NCI-H460 (cell line): ENCODE measurements at regions not wholly inside any gene's neighbourhood (a gene's known extent, or its start where the extent isn't known, plus 50 kb on each side); places are given as distances from the start of the nearest gene placed in this dataset.

ENCODE experiments used
- DNase-seq: peaks from one replicate; pipeline ENCODE4 v3.0.0-alpha.2; 2016; ENCODE audit warnings: low read depth; ENCODE audit errors: extremely low read depth

DNA sequence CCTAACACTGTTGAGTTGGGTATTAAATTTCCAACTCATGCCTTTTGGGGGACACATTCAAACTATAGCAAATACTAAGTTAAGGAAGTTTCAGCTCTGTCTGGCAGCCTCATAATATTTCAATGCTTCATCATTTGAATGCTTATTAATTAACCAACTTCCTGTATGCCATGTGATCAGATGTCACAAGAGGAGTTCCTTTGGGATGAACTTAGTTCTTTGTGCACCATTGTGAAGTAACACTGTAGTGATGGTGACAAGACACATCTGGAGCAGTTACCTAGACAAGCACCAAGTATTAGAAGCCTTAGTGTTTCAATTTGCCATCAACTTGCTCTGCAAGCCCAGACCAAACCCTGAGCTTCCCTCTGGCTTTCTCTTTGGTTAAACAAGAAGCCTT is 90.7 kb upstream of the IL12B start:
- no peak for DNase-seq

DNA sequence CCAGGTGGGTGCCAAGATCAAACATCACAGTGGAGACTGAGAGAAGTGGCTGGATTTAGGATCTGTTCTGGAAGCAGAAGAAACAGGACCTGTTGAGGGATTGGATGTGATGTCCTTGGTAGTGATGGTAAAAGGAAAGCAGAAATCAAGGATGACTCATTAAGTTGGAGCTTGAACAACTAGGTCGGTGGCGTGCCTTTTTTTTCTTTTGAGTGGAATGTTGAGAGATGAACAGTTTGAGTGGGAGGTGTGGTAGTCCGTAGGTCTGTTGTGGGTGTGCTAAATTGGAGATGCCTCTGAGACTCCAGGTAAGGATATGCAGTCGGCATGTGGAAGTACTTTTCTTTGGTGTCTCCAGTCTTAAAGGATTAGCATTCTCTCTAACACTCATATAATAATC is 92.1 kb upstream of the IL12B start:
- no peak for DNase-seq

DNA sequence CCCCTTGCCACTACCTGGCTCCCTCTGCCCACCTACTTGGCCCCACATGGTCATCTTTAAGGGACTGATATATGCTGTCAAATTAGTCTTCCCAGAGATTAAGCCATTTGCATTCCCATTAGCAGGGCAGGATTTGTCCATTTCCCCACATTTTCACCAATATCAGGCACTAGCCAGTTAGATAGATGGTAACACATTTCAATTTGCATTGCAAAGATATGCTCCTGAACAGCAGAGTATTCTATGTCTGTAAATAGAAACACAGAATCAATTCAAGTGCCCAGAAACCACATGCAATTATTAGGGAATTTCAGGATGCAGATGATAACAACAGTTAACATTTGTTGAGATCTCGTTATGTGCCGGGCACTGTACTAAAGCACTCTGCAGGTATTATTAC is 92.6 kb upstream of the IL12B start:
- no peak for DNase-seq

DNA sequence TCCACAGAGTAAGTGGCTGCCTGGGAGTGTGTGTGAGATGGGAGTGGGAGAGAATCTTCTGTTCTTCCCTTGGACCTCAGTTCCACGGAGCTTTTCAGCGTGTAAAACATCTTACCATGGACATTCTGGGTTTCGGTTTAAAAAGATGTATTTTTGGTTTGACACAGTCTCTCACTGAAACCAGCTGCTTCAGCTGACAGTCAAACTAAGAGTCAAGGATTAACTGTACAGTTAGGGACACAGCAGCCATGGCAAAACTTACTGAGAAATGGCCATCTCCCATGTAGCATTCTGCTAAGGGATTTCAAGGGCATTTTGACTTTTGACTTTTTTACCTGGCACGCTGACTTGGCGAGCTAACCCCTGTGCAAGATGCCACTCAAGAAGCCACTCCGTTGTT is 93.8 kb upstream of the IL12B start:
- DNase-seq: no peak

DNA sequence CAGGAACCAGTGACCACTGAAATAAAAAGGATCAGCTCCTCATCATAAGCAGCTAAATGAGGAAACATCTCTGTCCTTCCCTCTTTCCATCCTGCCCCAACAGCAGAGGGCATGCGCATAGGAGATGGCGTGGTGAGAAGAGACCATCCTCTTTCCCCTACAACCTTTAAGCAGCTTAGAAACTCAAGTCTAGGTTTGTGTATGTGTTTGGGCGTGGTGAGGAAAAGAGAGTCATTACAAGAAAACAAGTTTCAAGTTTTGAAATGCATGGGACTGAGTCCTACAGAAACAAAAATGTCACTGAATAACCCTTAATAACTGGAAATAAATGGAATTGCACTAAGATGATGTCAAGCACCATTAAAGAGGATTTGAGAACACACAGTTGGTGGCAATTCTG is 96.4 kb upstream of the IL12B start:
- no peak for DNase-seq

DNA sequence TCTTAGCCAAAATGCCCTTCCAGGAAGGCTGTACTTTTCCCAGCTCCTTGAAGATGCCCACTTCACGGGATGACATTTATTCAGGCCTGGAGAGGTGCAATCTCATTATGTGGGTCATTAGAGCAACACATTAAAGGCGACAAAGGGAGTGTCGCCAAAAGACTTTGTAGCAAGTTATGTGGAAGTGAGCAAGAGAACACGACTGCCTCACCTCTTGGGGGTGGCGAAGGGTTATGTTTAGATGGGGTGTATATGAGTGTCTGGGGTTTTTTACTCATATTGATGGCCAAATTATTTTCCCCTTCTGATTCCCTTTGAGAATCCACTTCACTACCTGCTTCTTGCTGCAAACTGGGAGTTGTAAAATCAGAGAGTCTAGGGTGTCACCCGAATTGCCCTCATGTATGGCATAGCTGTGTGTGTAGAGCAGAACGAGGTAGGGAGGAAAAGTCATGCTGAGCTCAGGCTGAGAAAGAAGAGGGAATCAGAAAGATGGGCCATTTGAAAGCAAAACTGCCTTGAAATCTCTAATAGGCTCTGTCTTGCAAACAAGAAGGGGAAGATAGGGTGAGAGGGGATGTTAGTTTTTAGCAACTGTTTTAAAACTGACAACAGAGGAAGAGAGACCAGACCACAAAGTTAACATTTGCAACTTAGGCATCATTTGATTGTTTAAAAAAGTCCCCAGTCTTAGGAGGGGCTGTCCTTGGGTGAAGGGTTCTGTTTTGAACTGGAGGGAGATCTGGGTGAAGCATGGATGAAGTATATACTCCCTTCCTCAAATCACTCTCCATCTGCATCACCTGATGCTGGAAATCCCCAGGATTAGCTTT is 97.1 kb upstream of the IL12B start:
- no peak for DNase-seq

DNA sequence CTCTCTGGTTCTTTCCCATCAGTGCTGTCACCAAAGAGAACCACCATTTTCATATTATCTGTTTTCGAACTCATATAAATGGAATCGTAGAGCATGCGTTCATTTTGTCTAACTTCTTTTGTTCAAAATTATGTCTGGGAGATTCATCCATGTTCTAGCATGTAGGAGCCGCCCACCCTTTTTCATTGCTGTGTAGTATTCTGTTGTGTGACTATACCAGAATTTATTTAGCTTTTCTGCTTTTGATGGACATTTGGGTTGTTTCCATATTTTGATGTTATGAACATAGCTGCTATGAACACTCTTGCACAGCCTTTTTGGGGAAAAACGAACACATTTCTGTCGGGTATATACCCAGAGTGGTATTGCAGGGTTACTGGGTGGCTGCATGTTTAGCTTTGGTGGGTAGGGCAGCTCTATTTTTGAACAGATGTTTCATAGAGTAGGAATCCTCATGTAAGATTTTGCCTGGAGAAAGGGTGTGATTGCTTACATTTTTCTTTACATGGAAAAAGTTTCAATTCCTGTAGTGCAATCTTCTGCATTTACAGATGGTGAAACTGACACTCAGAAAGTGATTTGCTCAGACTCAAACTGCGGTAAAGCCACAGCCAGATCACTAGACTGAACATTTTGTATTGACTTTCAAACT is 100.2 kb upstream of the IL12B start:
- DNase-seq: no peak

DNA sequence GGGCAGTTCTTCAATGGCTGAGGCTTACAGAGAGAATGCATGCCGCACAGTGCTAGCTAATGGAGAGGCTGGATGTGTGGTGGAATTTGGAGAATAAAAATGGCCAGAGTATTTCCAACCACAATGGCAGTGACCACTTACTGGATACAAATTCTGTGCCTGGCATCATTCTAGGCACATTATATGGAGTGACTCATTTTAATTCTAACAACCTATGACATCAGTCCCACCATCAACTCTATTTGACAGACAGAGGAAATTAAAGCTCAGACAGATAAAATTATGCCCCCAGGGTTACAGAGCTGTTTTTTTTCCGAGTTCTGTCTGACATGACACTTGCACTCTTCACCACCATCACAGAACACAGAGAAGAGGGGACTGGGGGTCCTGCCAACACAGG is 105.6 kb upstream of the IL12B start:
- no peak for DNase-seq

DNA sequence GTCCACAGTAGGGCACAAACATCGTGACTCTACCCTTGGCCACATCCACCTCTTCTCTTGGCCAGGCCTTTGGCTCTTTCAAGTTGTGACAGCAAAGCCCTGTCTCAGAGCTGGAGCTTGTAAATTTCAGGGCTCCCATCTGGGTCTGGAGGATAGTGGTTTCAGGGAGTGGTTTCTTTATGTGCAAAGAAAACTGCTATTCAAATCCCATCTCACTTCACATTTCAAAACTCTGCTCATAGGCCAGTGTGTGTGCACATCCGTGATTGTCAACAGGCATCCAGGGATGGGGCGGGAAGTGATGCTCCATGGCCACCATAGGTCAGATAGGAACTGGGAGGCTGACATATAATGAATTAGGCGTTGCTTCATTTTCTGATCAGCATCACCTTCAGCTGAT is 107.8 kb upstream of the IL12B start:
- DNase-seq: no peak

DNA sequence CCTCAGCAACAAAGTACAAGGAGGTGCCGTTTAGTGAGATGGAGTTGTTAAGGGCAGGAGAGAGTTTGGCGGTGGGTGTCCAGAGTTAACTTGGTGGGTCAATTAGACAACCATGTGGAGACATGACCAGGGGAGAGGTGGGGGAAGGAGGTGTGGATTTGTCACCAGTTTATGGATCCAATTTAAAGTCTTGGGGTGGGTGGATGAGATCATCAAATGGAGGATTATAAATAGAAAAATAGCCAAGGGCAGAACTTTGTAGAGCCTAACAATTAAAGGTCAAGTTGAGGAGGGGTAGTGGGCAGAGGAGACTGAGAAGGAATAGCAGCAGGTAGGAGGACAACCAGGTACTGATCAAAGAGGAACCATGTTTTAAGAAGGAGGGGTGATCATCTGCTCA is 108.7 kb upstream of the IL12B start:
- DNase-seq: no peak

DNA sequence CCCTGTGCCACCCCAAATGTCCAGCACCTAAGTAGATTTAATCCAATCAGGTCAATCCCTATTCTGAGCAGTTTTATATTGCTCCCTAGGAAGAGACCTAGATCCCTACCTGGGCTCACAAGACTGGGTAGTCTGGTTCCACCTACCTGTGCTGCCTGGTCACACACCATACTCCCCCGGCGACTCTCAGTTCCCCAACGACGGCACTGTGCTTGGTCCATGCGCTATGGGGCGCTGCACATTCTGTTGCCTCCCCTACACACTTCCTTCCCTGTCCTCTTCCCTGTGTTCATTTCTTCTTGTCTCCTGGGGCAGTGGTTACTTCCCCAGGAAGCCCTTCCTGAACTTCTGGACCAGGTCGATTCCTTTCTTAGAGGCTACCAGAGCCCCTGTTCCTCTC is 109.9 kb upstream of the IL12B start:
- no peak for DNase-seq

DNA sequence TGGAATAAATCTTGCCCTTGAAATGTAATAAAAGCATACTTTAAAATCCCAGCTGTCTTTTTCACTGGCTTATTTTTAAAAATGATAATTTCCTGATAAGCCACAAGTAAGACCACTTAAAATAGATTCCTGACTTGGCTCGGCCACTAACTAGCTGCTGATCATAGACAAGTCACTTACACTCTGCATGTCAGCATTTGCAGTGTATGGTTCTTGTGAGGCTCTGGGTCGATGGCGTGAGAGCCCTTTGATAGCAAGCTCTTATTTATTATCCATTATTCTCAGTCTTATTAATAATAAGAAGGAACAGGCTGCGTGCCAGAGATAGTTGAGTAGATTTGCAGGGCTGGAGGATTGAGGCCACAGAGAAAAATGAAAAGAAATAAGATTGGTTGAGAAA is 110.7 kb upstream of the IL12B start:
- DNase-seq: no peak

DNA sequence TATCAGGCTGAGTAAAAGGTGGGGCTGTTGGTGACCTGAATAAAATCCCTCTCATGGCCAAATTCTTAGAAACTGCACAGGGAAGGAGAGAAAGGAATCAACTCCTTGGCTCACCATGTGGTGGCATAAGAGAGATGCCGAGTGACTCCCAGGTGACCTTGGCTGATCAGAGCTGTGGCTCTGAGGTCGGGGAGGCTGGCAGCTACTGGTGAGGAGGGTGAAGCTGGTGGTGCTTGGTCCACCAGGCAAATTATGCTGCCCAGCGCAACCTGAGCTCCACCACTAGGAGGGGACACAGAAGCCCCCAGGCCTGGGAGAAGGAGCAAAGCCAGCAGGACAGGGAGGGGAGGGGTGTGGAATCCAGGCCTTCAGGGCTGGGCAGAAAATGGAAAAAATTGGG is 111.2 kb upstream of the IL12B start:
- no peak for DNase-seq

DNA sequence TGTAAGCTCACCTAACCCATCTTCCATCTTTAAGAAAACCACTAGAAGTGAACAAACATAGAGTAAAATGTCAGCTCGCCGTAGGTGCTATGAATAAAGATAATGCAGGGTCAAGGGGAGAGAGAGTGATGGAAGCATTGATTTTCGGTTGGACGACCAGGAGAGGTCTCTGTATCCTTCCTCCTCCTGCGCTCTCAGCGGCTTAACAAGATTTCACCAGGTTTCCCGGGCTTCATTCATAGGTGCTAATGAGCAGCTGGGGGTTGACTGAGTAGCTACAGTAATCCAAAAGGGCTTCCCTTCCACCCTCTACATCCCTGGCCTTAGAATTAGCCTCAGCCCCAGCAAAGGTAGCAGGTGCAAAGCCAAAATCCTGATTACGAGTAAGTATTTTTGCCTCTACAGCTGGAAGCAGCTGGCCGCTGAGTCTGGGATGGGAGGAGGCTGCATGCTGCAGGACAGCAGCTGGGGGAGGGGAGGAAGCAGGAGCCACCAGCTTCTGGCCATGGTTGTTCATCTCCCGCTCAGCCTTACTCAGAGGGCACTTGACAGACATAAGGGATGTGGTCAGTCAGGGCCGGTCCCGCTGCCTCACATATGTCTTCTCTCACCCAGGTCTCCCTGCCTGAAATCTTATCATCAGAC is 112.0 kb upstream of the IL12B start:
- DNase-seq: no peak

DNA sequence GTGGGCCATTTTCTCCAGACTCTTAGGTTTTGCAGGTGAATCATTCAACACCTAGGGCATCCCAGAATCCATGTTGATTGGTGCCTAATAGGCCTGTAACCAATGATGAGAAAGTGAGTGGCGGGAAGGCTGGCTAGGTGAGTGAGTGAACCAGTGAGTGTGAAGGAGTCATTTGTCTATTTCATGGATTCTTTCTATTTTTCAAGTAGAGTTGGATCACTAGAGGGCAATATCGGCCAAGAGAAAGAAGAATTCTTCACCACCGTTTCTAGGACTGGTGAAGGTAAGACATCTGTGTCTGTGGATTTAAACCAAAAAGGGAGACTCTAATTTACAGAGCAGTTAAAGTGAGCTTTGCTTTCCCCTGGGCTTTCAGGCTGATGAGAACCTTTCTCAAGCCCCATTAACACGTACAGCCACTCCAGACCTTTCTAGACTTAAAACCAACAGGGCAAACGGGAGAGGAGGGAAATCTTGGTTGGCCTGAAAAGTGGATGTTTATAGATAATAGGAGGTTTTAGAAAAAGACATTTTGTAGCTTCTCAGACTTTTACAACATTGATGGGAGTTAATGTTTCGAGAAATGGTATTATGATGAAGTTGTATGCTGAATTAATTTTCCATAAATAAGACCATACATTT is 114.3 kb upstream of the IL12B start:
- DNase-seq: peak; percentile 49

DNA sequence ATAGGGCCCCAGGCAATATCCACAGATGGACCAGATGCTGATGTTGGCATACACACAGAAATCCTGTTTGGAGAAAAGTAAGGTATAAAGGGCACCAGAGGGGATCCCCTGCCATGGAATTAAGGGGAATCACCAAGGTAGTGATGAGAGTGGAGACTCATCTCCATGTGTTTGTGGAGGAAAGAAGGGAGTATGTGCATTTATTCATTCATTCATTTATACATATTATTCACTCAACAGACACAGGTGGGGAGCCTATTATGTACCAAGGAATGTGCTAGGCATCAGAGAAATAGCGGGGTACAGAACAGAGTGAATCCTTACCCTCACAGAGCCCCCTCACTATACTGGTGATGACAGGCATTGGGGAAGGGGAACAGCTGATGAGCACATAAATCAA is 116.8 kb upstream of the IL12B start:
- no peak for DNase-seq

DNA sequence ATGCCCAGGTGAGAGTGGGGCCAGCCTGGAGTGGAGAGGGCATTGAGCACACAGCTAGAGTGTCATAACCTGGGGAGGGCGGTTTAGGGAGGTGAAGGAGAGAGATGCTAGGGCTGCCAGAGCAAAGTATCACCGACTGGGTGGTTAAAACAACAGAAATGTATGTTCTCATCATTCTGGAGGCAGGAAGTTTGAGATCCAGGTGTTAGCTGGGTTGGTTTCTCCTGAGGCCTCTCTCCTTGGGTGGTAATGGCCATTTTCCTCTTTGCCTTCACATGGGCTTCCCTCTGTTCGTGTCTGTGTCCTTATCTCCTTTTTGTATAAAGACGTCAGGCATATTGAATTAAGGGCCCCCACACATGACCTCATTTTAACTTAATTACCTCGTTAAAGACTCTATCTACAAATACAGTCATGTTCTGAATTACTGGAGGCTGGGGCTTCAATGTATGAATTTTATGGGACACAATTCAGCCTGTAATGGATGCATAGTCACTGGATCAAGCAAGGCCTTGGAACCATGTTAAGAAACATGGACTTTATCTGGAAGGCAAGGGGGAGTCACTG is 118.6 kb upstream of the IL12B start:
- no peak for DNase-seq

DNA sequence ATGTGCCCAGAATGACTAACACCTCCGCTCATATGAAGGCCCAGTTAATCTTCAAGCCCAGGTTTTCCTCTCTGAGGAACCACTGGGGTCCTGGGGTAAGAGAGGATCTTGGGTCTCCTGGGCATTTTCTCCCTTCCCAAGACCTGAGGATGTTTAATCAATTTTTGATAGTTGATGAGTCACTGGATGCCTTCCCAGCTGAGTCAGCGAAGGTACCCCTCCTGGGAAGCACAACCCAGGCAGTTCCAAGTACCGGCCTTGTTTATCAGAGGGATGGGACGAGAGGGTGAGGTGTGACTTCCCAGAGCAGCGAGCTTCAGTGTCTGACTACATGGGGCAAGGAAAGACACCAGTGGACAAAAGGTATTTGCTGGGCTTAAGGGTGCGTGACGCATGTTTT is 119.6 kb upstream of the IL12B start:
- no peak for DNase-seq

DNA sequence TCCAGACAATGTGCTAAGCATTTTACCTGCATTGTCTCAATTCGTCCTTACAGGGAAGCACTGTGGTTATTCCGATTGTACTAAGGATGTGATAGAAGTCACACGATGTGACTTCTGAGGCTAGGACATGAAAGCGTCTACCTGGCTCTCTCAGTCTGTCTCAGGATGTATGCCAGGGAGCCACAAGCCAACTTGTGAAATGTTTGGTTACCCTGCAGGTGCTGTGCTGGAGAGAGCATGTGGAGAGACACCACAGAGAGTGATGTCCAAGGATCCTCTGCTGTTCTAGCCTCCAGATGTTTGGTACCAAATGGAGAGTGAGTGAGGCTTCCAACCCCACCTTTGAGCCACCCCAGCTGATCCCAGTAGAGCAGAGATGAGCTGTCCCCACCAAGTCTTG is 120.1 kb upstream of the IL12B start:
- DNase-seq: no peak

DNA sequence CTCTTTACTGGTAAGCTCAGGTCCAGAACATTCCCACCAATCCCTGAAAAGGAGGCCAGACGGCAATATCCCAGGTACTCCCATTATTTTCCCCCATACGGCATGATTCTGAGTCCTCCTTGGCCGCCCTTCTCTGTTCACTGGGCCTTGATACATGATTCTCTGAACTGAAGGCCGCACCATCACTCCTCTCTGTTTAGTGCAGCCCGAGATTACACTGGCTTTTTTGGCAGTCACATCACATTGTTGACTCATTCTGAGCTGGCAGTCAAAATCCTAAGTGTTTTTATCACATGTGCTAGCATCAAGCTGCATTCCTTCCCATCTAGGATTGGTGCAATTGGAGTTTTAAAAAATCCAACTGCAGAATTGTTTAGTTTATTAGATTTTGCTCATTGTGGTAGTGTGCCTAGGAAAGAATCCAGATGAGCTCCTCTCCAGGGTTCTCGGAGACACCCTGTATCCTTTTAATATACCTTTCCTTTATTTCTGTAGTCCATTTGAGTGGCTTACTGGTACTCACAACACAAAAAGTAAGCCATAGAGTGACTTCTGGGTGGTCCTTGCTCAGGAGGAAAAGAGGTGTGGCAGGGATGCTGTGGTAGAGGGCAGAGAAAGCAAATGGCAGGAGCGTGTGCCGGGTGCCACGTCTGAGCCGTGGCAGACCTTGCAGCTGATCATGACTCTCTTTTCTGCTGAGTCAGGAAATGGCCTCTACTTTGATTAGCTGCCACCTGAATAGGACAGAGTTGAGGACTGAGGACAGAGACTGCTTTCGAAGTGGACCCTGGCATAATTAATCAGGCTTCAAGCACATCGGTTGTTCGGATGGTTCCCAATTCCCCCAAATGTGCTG is 121.1 kb upstream of the IL12B start:
- DNase-seq: peak; percentile 7
